Thoracic aorta (tissue), 2 donors: ENCODE measurements at regions not wholly inside any gene's neighbourhood (a gene's known extent, or its start where the extent isn't known, plus 50 kb on each side); places are given as distances from the start of the nearest gene placed in this dataset.

Source experiments
- ATAC-seq: fragments of 150-250 bp; one replicate; pipeline ENCODE4 v1.8.0; 2017; ENCODE audit warnings: low read depth; ENCODE audit not compliant: insufficient number of reproducible peaks, low FRiP score
- DNase-seq: peaks from one replicate; pipeline ENCODE4 v3.0.0-alpha.2; 2020; ENCODE audit warnings: low spot score
- H3K27ac ChIP-seq, 2 donors: fragments of 200-600 bp; sonication (generic); 1 replicate in 1 of 2; 2 replicates in 1 of 2; pipeline ENCODE4 v1.5.1; 2016; ENCODE audit warnings: mild to moderate bottlenecking in 2 of 2, moderate library complexity in 2 of 2
- H3K27me3 ChIP-seq: fragments of 200-600 bp; sonication (generic); replicated peaks from 2 replicates; pipeline ENCODE4 v1.6.0; 2016; ENCODE audit warnings: mild to moderate bottlenecking; ENCODE audit not compliant: insufficient read depth
- H3K36me3 ChIP-seq: fragments of 200-600 bp; sonication (generic); one replicate; pipeline ENCODE4 v1.5.1; 2016
- H3K4me1 ChIP-seq, 2 donors: fragments of 200-600 bp; sonication (generic); 1 replicate in 1 of 2; 2 replicates in 1 of 2; pipeline versions ENCODE4 v1.5.1 to v1.6.0; 2016; ENCODE audit warnings: low read depth in 2 of 2, mild to moderate bottlenecking in 1 of 2; ENCODE audit not compliant: control insufficient read depth in 1 of 2
- H3K4me3 ChIP-seq: fragments of 200-600 bp; sonication (generic); 2 replicates; pipeline ENCODE4 v1.5.1; 2016; ENCODE audit warnings: mild to moderate bottlenecking
- H3K9me3 ChIP-seq: fragments of 200-600 bp; sonication (generic); 2 replicates; pipeline ENCODE4 v1.5.1; 2016
- CTCF ChIP-seq: fragments of 200-600 bp; sonication (generic); IDR thresholded peaks from one replicate; pipeline ENCODE4 v1.5.1; 2019; ENCODE audit warnings: antibody characterized with exemption

- Histone ChIP-seq H3K9me3 (no peaks in the 10 kb centered on the region), H3K27me3 (no peaks in the 10 kb centered on the region), H3K36me3 (no peaks in the 10 kb centered on the region), H3K4me3 (peak overlapping the region; percentile 43), H3K27ac (peak overlapping the region; percentile 7 to 45), H3K4me1 (peaks cover 0 to 28% of the 10 kb centered on the region in 2 donors)
- DNase-seq (no peak), ATAC-seq (no peak)
- TF ChIP-seq CTCF: no peak
Measured at GRCh38 chr15:62625429-62626033, 417.0 kb upstream of the TPM1 start.

GRCh38 chr15:62626903-62627302, 415.6 kb upstream of the TPM1 start:
- no peaks in the 10 kb centered on the region for H3K27me3 ChIP-seq
- no peak overlapping the region for H3K4me3 ChIP-seq
- no peak overlapping the region for H3K27ac ChIP-seq
- no peak for ATAC-seq
- H3K9me3 ChIP-seq: no peaks in the 10 kb centered on the region
- no peak for DNase-seq
- H3K4me1 ChIP-seq: peaks cover 0 to 27% of the 10 kb centered on the region in 2 donors
- H3K36me3 ChIP-seq: no peaks in the 10 kb centered on the region
- TF ChIP-seq CTCF: no peak

GRCh38 chr15:62631076-62631724, 411.3 kb upstream of the TPM1 start:
- Histone ChIP-seq H3K4me1 (no peaks in the 10 kb centered on the region), H3K27ac (no peak overlapping the region), H3K36me3 (no peaks in the 10 kb centered on the region), H3K9me3 (no peaks in the 10 kb centered on the region), H3K27me3 (no peaks in the 10 kb centered on the region), H3K4me3 (no peak overlapping the region)
- no peak for ATAC-seq
- no peak for TF ChIP-seq CTCF
- no peak for DNase-seq

- TF ChIP-seq CTCF: no peak
- Histone ChIP-seq H3K9me3 (no peaks in the 10 kb centered on the region), H3K4me3 (no peak overlapping the region), H3K36me3 (no peaks in the 10 kb centered on the region), H3K27ac (no peak overlapping the region), H3K27me3 (no peaks in the 10 kb centered on the region), H3K4me1 (no peaks in the 10 kb centered on the region)
- DNase-seq: no peak
- no peak for ATAC-seq
Measured at GRCh38 chr15:62636823-62637573, 405.5 kb upstream of the TPM1 start.

- no peaks in the 10 kb centered on the region for H3K4me1 ChIP-seq
- H3K36me3 ChIP-seq: no peaks in the 10 kb centered on the region
- H3K4me3 ChIP-seq: no peak overlapping the region
- H3K27me3 ChIP-seq: no peaks in the 10 kb centered on the region
- DNase-seq (no peak), ATAC-seq (no peak)
- no peak overlapping the region for H3K27ac ChIP-seq
- no peak for TF ChIP-seq CTCF
- no peaks in the 10 kb centered on the region for H3K9me3 ChIP-seq
Measured at GRCh38 chr15:62637574-62637897, 405.0 kb upstream of the TPM1 start.
